ENCODE measurements at regions not wholly inside any gene's neighbourhood (a gene's known extent, or its start where the extent isn't known, plus 50 kb on each side); places are given as distances from the start of the nearest gene placed in this dataset.

GRCh38 chr4:160887668-160888067 lies 1276.1 kb downstream of the FSTL5 start:
- DNase-seq = no peak

DNA sequence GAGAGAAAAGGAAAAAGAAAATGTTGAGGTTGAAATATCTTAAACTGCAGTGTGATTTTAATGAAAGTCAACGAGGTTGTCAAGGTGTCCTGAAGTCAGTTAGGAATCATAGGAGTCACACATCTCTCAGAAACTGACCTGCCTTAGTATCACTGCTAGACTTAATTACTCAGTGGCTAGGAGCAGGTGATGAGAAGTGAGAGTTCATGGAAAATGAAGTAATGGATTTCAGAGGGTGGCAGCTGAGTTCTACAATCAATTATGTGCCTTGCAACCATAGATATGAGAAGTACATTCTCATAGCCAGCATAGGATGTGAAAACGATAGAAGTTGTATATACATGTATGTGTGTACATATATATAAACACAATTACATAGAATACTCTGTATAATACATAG lies 1269.7 kb downstream of the FSTL5 start:
- DNase-seq = no peak

DNA sequence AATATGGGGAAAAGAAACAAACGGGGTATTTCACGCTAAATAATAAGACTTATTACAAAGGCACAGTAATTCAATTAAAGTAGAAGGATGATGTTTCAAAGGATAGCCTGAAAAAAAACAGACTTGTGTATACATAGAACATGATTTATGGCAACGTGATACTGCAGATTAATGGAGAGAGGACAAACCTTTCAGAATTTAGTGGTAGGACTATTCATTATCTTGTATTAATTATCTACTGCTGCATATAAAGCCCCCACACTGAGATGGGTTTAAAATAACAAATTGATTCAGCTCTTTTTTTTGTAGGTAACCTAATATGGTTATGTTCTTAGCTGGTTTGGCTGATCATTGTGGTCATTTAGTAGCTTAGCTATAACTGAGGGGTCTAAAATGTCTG lies 1269.0 kb downstream of the FSTL5 start:
- no peak for DNase-seq

GRCh38 chr4:160927311-160927710 lies 1236.5 kb downstream of the FSTL5 start:
- DNase-seq = no peak

- no peak for DNase-seq
Measured at GRCh38 chr4:160928482-160928881, 1235.3 kb downstream of the FSTL5 start.

GRCh38 chr4:160947653-160948052 lies 1216.1 kb downstream of the FSTL5 start:
- no peak for DNase-seq

DNA sequence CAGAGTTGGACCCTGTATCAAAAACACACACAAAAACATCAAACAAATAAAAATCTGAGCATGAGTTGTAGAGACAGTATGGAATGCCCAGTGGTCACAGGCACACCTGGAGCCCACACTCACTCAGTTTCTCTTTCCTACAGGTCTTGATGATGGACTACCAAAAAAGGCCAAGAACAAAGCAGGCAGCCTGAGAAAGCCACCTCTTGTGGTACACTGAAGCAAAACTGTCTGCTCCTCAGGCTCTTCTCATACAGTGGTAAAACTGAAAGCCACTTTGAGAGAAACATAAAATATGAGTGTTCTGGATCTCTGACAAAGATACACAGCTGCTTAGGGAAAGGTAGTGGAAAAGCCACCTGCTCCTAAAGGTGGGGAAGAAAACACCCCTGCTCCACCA lies 1206.9 kb downstream of the FSTL5 start:
- no peak for DNase-seq

DNA sequence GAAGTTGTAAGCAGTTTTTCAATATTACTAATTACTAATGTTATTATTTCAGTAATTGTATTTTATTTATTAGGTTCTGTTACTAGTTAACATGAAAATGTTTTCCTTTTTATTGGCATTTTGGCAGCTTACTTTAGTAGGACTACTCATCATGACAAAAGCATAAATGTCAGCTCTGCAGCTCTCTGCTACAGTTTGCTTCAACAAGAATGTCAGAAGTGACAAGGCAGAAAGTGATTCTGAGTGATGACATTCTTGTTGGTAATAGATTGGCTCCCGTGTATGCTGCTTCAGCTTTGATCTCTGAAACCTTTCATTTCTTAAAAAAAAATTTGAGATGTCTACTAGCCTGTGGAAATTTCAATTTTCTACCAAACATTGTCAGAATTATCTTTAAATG lies 1193.9 kb downstream of the FSTL5 start:
- DNase-seq = no peak

DNA sequence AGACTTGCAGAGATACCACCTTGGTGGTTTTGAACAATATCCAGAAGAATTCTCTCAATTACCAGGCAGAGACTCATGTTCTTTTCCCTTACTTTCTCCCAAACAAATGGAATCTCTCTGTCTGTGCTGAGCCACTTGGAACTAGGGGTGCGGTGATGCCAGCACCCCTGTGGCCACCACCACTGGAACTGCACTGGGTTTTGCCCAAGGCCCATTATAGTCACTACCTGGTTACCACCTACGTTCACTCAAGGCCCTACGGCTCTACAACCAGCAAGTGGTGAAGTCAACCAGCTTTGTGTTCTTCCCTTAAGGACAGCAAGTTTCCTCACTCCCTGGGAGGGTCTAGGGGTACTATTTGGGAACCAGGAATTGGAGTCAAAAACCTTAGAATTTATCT lies 1183.7 kb downstream of the FSTL5 start:
- DNase-seq = no peak

DNA sequence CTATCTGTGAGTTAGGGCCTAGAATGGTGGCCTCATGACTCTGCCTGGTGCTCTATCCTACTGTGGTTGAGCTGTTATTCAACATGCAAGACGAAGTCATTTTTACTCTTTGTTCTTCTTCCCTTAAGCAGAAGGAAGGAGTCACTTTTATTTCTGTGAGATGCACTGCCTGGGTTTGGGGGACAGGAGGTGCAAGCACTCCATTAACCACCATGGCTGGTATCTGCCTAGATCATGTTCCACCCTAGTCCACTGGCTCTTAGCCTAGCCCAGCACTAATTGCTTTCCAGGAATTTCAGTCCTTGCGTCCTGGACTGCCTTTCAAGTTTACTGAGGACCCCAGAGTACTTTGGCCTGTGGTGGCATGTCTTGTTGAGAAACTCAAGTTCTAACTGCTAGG lies 1182.7 kb downstream of the FSTL5 start:
- no peak for DNase-seq

DNA sequence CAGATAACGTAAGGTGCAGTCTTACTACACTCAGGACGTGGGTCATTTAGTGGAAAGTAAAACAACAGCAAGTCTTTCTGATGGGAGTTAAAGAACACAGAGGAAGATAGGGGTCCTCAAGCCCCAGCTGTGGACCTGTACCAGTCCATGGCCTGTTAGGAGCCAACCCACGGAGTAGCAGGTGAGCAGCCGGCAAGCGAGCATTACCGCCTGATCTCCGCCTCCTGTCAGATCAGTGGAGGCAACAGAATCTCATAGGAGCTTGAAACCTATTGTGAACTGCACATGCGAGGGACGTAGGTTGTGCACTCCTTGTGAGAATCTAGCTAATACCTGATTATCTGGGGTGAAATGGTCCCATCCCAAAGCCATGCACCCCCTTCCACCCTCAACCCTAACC lies 1180.8 kb downstream of the FSTL5 start:
- DNase-seq = no peak

GRCh38 chr4:161002386-161002785 lies 1161.4 kb downstream of the FSTL5 start:
- DNase-seq = no peak

DNA sequence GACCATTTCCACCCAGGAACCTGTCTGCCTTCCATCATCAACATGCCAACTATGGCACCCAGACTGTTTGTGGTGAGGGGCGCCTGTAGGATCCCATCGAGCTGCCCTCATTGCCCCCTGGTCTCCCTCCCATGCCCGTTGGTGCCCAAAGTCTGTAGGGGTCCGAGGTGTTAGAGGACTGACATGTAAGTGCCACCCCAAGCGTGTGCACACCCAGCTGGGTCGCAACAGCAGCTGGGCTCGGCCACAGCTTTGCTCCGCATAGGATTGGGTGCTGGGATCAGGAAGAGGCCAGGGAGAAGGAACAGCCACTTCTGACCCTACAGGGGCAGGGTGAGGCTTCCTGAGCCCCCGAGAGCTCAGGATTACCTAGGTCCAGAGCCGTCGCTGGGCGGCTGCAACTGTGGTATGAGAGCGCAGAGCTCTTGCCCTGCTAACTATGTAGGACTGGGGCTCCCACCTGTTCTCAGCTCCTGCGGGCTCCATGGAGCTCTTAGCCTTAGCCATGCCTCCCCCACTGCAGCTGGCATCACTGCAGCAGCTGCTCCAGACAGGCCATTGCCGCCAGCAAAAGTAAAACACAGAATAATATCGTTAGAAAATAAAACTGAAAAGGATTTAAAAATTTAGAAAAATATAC lies 1160.3 kb downstream of the FSTL5 start:
- DNase-seq = no peak

DNA sequence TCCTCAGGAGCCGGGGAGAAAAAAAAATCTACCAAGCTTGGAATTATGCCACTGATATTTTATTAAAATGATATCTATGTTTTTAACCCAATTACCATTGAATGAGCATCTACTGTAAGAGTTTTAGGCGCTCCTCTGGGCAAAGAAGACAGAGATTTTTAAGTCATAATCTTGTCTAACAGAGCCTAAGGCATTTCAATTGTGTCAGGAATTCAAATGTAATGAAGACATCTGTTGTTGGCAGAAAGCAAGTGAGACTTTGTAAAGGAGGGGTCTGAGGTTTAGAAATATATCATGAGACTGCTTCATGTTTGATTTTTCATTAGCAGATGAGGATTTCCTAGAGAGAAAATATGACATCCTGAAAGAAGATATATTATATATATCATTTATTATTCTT lies 1158.1 kb downstream of the FSTL5 start:
- no peak for DNase-seq

DNA sequence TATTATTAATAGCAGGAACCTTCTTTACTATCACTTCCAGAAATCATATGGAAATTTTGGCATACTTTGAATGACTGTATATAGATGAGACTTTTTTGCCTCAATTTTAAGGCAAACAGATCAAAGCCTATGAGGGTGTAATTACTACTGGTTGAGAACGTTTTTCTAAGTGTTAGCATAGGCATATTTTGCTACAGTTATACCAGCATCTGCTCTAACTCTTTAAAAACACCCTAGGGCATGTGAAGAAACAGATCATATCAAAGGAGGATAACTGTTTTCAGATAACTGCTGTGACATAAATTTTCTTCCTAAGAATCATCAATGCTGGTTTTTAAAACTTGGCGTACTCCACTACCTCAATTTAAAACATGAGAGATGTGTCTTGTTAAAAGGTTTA lies 1155.3 kb downstream of the FSTL5 start:
- DNase-seq = no peak

DNA sequence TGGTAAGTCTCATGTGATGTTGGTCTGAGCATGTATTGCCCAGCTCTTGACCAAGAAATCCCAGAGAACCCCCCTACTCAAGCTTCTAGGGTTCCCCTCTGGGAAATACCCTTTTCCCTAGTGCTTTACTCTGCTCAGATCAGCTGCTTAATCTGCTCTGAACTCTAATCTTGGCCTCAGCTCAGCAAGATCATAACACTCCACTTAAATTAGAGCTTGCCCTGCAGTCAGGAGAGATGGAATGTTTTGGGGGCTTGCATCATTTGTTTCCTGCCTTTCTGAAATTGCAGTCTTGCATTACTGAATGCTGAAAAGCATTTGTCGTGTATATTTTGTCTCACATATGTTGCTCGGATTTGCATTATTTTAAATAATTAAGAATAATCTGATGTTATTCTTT lies 1153.6 kb downstream of the FSTL5 start:
- DNase-seq = no peak
